ENCODE measurements at regions not wholly inside any gene's neighbourhood (a gene's known extent, or its start where the extent isn't known, plus 50 kb on each side); places are given as distances from the start of the nearest gene placed in this dataset.

DNA sequence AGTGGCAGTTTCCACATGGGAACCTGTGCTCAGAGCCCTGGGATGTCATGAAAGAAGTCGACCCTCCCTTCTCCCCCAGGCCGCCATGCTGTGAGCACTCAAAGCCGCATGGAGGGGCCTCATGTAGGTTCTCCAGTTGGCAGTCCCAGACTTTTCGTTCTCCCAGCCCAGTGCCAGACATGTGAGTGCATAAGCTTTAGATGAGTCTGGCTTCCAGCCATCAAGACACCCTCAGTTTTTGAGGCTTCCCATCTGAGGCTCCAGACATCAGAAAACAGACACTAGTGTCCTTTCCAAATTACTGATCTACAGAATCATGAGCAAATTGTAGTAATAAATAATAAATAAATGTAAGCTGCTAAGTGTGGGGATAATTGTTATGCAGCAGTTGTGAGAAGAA, 136.5 kb upstream of the AGBL1 start:
- no peak for DNase-seq

DNA sequence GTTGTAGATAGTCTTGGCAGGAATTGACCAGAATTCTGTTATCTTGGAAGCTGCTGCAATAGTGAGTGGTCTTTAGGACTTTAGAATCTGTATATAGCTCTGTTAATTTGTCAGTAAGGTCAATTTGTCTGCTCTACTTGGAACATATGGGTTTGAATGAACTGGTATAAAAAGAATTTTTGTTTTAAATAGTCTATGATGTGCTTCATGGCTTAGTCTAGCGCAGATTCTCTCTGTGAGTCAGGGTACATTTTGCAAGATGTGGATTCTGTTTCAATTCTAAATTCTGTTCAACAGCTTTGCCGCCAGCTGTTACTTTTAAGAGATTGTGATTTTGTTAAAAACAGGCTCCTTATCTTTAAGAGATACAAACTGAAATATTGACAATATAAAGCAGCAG, 135.9 kb upstream of the AGBL1 start:
- no peak for DNase-seq

DNA sequence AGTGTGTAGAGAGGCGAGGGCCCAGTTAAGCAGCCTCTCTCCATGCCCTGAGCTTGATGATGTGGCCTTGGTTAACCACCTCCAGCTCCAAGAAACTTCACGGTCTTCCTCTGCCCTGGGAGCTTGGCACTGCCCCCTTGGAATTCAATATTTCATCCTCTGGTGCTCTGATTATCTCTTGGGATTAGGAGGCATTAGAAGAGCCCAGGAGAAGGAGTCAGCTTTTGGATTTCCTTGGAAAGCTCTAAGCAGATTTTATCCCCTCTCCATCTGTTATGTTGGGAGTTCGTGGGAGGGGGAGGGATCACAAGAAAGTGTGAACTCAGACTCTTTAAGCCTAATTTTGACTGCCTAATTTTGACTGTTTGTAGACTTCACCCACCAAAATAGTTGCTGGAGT, 132.7 kb upstream of the AGBL1 start:
- no peak for DNase-seq

DNA sequence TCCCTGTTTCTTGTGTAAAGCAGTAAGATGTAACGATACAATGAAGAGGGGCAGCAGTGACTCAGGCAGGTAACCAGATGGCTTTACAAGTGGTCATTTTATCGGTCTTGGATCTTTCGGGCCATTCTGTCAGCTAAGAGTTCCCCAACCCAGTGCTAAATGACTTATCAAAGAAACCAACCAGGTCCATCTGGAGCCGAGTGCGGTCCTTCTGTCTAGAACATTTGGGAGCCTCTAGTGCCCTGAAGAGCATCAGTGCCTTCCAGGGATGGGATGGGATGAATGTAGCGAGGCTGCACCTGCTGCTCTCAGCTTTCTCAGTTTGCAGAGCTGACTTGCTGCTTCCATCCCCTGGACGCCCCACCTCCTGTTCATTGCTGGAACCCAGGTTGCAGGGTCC, 131.7 kb upstream of the AGBL1 start:
- DNase-seq = no peak

DNA sequence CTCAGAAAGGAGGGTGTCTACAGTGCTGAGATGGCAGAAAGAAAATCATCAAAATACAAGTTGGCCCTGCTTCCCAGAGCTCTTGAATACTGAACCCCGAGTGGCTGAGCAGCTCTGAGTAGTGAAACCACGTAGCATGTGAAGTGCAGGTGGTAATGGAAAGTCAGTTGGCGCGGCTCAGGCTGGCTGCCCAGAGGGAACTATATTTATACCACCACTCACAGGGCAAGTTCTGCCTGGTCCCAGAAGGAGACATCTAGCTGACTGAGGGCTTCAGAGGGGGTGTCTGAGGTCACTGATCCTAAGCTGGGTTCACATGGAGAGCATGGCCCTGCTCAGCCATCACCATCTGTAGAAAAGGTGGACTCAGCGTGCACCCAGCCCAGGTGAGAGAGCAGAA, 129.6 kb upstream of the AGBL1 start:
- DNase-seq = no peak

DNA sequence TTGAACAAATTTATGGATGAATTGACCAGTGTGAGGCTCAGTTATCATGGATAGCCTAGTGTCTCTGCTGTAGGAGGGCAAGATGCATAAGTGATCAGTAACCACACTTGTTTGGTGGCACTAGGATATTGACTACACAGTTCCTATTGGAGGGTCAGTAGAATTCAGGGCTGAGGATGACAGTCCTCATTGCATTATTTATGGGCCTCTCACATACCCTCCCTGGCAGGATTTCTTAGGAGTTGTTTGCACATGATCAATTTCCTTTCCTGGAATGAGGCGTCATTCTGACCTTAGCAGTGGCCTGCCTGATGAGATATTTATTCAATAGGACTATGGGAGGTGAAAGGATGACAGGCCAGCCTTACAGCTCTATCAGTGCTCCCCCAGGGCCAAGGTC, 125.1 kb upstream of the AGBL1 start:
- no peak for DNase-seq

DNA sequence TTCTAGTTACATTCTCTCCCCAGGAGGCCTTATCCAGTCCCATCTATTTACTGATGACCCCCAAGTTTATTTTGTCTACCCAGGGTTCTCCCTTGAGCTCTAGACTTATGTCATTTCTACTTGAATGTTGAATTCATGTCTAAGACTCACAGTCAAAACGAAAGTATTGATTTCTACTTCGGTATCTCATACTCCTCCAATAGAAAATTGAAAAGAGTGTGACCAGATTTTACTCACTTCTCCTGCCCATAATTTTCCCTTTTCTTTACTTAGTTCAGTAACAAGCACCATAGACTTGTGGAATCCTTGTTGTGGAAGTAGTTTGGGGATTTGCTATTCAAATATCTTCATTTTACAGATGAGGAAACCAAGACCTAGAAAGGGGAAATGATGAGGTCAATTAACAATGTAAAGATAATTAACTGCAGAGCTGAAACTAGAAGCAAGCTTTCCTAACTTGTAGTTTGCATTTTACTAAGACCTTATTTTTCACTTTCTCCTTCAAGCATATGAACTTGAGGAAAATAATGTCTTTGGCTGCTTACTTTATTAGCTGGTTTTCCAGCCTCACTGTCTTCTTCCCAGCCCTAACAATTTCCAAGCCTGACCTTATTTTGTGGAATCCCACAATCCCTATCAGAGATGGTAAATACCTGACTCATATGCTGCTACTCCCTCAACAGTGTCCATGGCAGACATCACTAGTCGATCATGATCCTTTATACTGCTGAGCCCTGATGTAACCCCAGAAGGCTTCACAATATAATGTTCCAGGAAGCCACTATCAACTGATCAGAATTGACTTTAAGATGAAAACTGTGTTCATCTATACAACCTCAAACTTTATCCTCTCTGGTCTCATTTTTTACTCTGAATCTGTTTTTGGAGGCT, 123.9 kb upstream of the AGBL1 start:
- DNase-seq = no peak

DNA sequence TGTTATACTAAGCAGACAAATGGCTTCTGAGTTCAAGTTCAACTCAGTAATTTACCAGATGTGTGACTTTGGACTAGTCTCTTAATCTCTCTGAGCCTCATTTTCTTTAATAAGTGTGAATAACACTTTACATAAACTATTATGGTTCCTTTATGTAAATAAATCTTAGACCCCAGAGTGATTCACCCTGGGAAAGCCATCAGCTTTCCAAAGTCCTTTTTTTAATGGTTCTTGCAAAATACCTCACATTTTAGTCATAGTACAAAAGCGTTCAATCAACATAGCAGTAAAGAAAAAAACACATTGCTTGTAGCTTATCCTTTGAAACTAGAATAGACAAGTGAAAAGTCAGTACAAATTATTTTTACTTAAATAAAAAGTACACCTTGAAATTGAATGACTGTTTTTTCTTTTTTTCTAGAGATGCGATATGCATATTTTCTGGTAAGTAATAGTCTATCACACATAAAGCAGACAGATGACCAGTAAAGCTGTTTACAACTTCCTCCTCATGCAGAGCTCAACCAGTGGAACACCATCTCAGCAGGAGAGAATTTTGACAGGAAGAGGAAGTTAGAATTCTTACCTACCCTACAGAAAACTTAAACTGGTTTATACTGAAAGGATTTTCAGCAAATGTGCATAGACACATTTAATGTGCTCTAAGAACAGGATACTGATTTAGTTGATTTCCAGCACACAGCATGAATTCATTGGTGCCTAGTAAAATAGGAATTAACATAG, 123.0 kb upstream of the AGBL1 start:
- DNase-seq = no peak

DNA sequence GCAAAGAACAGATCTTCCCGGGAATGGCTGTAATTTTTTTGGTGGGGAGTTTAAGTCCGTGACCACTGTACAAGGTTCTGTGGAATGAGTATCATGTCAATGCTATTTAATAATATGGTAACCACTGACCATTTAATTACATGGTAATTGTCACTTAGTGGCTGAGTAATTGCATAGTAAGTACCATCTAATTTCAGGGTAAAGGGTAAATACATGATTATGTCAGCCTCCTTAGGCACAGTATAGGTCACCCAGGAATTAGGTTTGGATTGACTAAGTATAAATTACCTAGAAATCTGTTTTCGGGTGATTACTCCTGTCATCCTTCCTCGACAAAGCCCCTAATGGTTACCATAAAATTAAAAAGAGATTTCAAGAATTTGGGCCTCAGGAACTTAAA, 120.1 kb upstream of the AGBL1 start:
- no peak for DNase-seq

DNA sequence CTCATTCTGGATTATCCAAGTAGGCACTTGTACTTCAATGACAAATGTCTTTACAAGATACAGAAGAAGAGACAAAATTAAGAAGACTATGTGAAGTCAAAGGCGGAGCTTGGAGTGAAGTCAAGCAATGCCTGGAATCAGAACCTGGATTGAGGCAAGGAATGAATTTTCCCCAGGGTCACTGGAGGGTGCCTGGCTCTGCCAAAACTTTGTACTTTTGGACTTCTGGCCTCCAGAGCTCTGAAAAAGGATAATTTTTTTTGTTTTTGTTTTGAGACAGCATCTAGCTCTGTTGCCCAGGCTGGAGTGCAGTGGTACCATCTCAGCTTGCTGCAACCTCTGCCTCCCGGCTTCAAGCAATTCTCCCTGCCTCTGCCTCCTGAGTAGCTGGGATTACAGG, 119.3 kb upstream of the AGBL1 start:
- no peak for DNase-seq

DNA sequence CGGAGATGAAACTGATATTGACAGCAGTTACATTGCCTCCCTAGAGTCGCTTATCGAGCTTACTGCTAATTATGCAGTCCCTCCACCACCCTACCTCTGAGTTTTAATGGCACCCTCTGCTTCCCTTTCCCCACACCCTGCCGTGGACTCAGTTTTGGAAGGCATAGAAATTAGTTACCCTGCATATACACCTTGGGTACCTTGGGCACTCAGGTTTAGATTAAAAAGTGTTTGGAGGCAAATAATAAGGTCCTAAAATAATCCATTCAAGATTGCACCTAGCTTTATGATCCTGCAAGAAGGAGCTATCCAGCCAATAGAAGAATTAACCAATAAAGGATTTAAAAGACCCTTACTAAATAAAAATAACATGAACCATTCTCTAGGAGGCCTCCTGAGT, 117.8 kb upstream of the AGBL1 start:
- DNase-seq = no peak

DNA sequence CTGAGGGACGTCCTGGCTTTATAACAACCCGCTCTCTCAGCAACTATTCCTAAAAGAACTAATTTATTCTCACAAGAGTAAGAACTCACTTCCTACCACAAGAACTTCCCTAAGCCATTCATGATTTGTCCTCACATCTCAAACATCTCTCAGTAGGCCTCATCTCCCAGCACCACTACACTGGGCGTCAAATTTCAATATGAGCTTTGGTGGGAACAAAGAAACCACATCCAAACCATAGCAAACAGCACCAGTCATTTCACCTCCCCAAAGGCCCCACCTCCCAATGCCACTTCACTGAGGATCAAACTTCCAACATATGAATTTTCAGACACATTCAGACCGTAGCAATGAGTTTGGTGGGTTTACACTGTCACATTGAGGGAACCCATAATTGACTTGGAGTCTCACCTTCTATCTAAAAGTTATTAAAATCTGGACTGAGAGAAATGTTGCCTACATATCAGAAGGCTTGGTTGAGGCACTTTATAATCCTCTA, 116.4 kb upstream of the AGBL1 start:
- no peak for DNase-seq

DNA sequence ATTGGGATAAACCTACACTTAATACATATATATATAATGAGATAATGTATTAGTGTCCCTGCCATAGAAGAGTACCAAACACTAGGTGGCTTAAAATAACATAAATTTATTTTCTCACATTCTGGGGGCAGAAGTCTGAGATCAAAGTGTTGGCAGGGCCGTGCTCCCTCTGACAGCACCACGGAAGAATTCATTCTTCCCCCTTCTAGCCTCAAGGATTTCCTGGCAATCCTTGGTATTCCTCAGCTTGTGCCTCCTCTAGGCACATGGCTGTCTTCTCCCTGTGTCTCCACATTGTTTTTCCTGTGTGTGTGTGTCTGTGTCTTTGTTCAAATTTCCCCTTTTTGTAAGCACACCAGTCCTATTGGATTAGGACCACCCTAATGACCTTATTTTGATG, 115.2 kb upstream of the AGBL1 start:
- DNase-seq = no peak

DNA sequence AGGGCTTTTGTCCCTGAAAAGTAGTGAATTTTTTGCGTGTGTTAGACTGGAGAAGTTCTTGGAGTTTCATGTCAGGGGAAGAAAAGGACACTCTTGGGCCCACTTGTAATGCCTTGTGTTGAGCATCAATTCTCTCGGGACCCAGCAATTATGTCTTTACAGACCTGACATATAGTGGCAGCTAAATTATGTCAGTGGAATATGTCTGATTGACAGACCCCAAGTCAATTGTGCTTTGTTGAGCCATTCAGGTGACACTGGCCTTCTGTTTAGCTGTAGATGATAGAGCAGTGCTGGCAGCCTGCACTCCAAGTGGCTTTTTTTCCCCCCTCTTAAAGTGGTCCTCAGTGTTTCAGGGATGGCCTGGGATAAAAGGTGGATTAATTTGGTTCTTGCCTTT, 112.1 kb upstream of the AGBL1 start:
- no peak for DNase-seq

DNA sequence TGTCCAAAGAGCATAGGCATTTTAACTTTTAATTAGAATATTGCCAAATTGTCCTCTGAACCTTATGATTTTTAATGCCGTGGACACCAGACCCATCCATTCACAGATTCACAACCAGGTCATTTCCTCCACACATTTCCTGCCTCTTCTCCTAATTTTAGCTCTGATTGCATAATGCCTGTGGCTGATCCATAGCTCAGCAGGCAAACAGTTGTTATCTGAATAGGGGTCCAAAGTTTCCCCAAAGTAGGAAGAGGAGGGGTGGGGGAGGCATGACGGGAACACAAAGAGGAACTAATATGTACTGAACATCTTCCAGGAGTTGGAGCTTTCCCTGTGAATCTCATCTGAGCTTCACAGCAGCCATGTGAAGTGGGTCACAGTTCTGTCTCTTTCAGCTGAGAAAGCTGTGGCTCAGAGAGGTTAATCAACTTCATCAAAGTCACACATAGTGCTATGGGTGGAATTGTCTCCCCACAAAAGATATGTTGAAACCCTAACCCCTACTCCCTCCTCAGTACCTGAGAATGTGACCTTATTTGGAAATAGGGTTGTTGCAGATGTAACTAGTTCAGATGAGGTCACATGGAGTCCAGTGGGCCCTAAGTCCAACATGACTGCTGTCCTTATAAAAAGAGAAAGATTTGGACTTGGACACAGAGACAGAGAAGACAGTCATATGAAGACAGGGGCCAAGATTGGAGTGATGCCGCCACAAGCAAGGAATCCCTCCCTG, 106.7 kb upstream of the AGBL1 start:
- no peak for DNase-seq

DNA sequence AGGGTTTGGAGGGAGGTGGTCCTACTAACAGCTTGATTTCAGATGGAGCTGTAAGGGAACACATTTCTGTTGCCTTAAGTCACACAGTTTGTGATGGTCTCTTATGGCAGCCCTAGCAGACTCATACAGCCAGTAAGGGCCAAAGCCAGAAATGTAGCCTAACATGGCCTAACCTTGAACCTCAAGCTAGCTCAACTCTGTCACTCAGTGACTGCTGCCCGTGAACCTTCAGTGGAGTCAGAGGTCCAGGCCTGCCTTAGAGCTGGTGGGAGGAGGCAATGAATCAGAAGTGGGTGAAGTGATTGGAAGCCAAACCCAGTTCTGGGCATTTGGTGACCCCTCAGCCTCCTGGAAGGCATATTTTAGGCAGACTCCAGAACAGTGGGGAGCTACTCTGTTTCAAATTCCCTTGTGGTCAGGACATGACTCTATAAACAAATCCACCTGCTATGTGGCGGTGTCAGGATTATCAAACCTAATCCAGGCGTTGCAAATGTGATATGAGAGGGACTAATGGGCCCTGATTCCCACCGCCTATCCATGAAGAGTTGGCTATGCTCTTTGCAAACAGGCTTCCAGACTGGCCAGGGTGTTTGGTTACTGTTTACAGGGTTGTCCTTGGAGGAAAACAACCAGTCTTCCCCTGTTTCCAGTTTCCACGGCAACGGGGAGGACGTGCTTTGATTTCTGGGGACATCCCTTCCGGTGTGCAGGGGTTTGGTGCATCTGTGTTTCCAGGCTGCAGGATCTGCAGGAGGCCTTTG, 105.9 kb upstream of the AGBL1 start:
- no peak for DNase-seq

DNA sequence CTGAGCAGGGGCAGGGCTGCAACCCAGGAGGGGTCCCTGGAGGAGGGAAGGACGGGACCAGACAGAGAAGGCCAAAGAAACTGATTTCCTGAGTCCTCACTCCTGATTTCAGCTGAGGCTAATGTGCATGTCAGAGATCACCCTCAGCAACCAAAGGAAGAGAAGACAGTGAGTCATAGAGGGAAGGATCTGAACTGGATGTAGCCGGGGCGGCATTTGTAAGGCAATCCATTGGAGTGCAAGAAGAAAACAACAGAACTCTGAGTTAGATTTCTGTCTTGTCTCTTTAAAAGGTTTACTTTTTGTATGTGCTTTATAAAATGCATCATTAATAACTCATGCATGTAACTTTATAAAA, 105.3 kb upstream of the AGBL1 start:
- no peak for DNase-seq

DNA sequence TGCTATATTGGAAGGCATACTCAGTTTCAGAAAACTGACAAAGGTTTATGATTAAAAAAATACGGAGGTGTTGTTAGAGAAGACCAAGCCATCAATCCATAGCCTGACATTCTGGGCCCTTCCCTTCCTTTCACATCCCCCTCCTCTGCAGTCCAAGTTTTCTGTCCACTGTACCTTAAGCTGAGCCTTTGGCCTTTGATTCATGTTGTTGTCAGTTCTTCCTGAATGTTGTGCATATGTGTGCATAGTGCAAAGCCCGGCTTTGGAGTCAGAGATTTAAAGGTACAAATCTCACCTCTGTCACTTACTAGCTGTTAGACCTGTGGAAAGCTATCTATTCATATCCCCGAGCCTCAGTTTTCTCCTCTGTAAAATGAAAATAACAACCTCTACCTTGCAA, 104.9 kb upstream of the AGBL1 start:
- no peak for DNase-seq

DNA sequence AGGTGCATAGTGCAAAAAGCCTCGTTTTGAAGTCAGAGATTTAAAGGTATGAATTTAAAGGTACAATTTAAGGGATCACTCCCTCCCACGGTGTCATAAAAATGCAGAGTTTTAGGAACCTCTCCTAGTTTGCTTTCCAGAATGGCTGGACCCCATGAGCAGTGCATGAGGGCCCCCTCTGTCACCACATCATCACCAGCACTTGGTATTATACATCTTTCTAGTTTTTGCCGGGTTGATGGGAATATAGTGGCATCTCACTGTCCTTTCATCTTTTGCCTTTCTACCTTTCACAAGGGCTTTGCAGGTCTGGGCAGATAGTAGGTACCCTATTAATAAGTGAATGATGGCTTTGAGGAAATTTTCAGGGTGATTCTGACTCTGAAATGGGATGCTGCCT, 103.6 kb upstream of the AGBL1 start:
- DNase-seq = no peak

DNA sequence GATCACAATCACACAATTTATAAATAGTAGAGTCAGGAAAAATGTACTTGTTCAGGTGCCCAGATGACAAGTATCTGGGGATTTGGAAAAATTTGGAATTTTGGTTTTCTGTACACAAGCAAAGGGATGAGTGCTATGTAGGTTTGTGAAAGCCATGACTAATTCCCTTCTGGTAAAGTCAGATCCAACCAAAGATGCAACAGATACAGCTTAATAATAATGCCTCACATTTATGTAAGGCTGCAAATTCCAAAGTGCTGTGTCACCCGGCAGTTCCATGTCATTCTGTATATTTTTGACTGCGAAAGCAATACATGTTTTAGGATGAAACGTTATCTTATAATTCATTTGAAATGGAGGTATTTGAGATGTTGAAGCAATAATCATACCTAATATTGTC, 102.7 kb upstream of the AGBL1 start:
- DNase-seq = no peak

DNA sequence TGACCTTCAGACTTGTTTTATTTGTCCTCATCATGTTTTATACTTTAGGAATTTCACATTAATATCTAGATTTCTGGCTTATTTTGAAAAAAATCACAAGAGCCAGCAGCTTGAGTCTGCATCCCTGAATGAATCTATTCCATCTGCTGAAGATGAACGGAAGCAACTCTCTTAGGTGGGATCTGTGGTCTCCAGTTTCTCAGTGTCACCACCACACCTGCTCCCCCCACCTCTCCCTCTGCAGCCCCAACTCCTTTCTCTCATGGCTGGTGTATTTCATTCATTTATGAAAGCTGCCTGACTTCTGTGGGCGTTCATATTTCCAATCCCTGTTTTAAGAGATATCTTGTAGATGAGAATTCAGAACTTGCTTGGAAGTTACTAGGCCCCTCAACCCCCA, 102.1 kb upstream of the AGBL1 start:
- DNase-seq = no peak

DNA sequence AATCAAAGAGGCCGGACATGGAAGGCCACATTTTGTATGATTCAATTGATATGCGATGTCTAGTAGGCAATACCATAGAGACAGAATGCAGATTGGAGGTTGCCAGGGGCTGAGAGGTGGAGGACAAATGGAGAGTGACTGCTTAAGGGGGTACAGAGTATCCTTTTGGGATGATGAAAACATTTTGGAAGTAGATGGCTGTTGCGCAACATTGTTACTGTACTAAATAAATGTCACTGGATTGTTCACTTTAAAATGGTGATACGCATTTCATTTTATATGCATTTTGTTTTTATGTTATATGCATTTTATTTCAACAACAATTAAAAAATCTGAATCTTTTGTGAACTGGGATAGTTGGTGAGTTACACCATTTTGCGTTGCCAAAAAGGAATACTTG, 99.7 kb upstream of the AGBL1 start:
- no peak for DNase-seq

DNA sequence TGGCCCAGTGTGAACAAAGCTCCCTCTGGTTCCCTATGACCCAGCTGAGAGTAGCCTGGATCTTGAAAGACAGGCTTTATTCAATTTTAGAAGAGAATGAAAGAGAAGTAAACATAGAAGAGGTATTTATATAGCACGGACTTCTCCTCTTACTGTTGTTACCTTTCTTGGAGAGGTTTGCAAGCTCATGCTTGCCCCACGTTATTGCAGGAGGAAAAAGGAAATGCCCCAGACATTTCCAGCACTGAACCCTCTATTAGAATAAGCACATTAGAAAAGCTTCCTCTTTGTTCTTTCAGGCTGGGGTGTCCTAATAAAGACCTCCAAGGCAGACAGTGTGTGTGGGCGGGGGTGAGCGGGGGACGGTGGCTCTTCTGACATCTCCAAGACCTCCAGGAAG, 98.7 kb upstream of the AGBL1 start:
- DNase-seq = no peak

All from CD4-positive, alpha-beta T cell treated with Interferon gamma for 1 hour (primary cell).